Stimulated activated CD8-positive, alpha-beta memory T cell treated with anti-CD3 and anti-CD28 coated beads, Interleukin-2, amount 100 ng/mL, for 1 hour (primary cell): ENCODE measurements at regions not wholly inside any gene's neighbourhood (a gene's known extent, or its start where the extent isn't known, plus 50 kb on each side); places are given as distances from the start of the nearest gene placed in this dataset.

ENCODE experiments used
- DNase-seq, 2 donors: peaks; one replicate each; pipeline ENCODE4 v3.0.0-alpha.2; 2020; ENCODE audit warnings: low read depth in 2 of 2

GRCh38 chr7:106166651-106167342 is 54.7 kb upstream of the SYPL1 start:
- DNase-seq, result no peak

GRCh38 chr7:106165337-106165736 is 53.2 kb upstream of the SYPL1 start:
- no peak for DNase-seq

GRCh38 chr7:106163257-106163656 is 51.1 kb upstream of the SYPL1 start:
- no peak for DNase-seq
